HepG2 (cell line): ENCODE measurements at regions not wholly inside any gene's neighbourhood (a gene's known extent, or its start where the extent isn't known, plus 50 kb on each side); places are given as distances from the start of the nearest gene placed in this dataset.

ENCODE experiments used
- CCDC6 ChIP-seq: sonication (generic); formaldehyde crosslinking; IDR thresholded peaks from 2 replicates; pipeline ENCODE4 v1.8.1; 2022; ENCODE audit warnings: mild to moderate bottlenecking, missing genetic modification reagents, moderate library complexity
- EED ChIP-seq: sonication (generic); formaldehyde crosslinking; IDR thresholded peaks from 2 replicates; pipeline ENCODE4 v1.5.0; 2020; ENCODE audit warnings: mild to moderate bottlenecking, missing genetic modification reagents
- HNRNPH1 ChIP-seq: fragments of 200-400 bp; formaldehyde crosslinking; optimal IDR thresholded peaks from 2 replicates; pipeline ENCODE3; 2017; ENCODE audit warnings: mild to moderate bottlenecking, low read depth, low read length
- NR2F6 ChIP-seq, 2 experiments: IDR thresholded peaks; 2 replicates each; pipeline ENCODE4 v1.6.1; 2016; ENCODE audit warnings: antibody characterized with exemption in 1 of 2, mild to moderate bottlenecking in 1 of 2
- SKI ChIP-seq: fragments of 450-650 bp; IDR thresholded peaks from one replicate; pipeline ENCODE4 v1.6.1; 2018; ENCODE audit warnings: mild to moderate bottlenecking; ENCODE audit not compliant: partially characterized antibody
- ZBTB40 ChIP-seq, 2 experiments: fragments of 450-650 bp in 1 of 2; sonication (generic) in 1 of 2; formaldehyde crosslinking in 1 of 2; IDR thresholded peaks; 2 replicates each; pipeline versions ENCODE4 v1.6.1 to v1.8.0; 2016 to 2022; ENCODE audit warnings: antibody characterized with exemption in 1 of 2, mild to moderate bottlenecking in 1 of 2, missing genetic modification reagents in 1 of 2
- ZBTB43 ChIP-seq: sonication (generic); formaldehyde crosslinking; conservative IDR thresholded peaks from 2 replicates; pipeline ENCODE4 v1.4.0; 2020; ENCODE audit warnings: missing genetic modification reagents
- ZNF234 ChIP-seq: sonication (generic); formaldehyde crosslinking; conservative IDR thresholded peaks from 2 replicates; pipeline ENCODE4 v1.5.1; 2020; ENCODE audit warnings: mild to moderate bottlenecking, missing genetic modification reagents

- TF ChIP-seq ZBTB43 (CRISPR knock-in tag) = no peak
- no peak for TF ChIP-seq ZBTB40 (IDR thresholded peaks at IDR 0.05)
- no peak for TF ChIP-seq ZBTB40 (CRISPR knock-in tag; IDR thresholded peaks at IDR 0.05)
- no peak for TF ChIP-seq EED (CRISPR knock-in tag)
- no peak for TF ChIP-seq ZNF234 (CRISPR knock-in tag)
- TF ChIP-seq NR2F6 (IDR thresholded peaks at IDR 0.05) = no peak
- no peak for TF ChIP-seq NR2F6 (CRISPR knock-in tag; IDR thresholded peaks at IDR 0.05)
- no peak for TF ChIP-seq CCDC6 (CRISPR knock-in tag)
- no peak for TF ChIP-seq HNRNPH1
- TF ChIP-seq SKI = no peak
- TF ChIP-seq, all 625 proteins: peak for 0
Observed at GRCh38 chr12:25824734-25825133, 133.7 kb upstream of the RASSF8 start (continued).
